ENCODE measurements at regions not wholly inside any gene's neighbourhood (a gene's known extent, or its start where the extent isn't known, plus 50 kb on each side); places are given as distances from the start of the nearest gene placed in this dataset.

DNA sequence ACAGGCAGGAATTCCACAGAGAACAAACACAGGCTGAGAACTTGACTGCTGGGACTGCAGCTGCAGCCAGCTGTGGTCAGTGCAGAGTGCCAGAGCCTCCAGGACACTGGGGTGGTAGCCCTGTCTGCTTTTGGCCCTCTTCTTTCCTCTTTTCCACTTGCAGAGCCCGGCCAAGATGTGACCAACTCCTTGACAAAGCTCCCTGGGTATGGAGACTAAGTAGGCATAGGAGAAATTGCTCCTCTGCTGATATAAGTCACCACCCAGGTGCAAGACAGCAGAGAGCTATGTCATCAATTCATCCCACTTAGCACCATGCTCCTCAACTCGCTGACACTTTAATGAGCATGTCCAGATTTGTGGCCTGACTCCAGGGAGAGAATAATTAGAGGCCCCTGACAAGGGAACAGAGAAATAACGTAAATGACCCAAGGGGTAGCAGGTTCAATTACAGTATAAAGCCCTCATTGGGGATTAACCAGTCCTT, 369.4 kb upstream of the B3GAT1 start (continued):
- TF ChIP-seq ZNF710 (CRISPR knock-in tag; IDR thresholded peaks at IDR 0.05; ENCODE audit: borderline replicate concordance) = no peak
- TF ChIP-seq ETV6 (CRISPR knock-in tag; conservative IDR thresholded peaks at IDR 0.05) = no peak

- intact Hi-C loops (cut with micrococcal nuclease; ENCODE audit: unreplicated experiment) = no loop called here
- H3K79me2 ChIP-seq (ENCODE audit: insufficient read depth, low read length) = no peaks in the 10 kb centered on the region
- H3K9ac ChIP-seq (ENCODE audit: insufficient read depth, low read depth, low read length) = no peak overlapping the region
- H2AFZ ChIP-seq (ENCODE audit: low read length) = no peak overlapping the region
- in situ Hi-C loops (cut with HindIII; ENCODE audit: extremely low pct_ligation_motif_present, low pct_unique_long_range_greater_than_20kb) = no loop called here
- FAIRE-seq (no peak), ATAC-seq (0 out of 3 replicates have a peak, but pooled peaks have one; percentile 44), DNase-seq (ENCODE audit: low spot score) (no peak)
- POLR2A ChIA-PET = no interaction called here
- WGBS (ENCODE audit: low lambda C conversion rate) = 31% methylated on average over 4 of the region's 4 CpGs
- TF ChIP-seq SRY (CRISPR knock-in tag; IDR thresholded peaks at IDR 0.05) (no peak), ZNF33A (CRISPR knock-in tag; IDR thresholded peaks at IDR 0.05; ENCODE audit: borderline replicate concordance) (no peak), ZNF354B (CRISPR knock-in tag; IDR thresholded peaks at IDR 0.05) (no peak), TP53 (CRISPR knock-in tag; conservative IDR thresholded peaks at IDR 0.05) (no peak), ZBTB1 (CRISPR knock-in tag; IDR thresholded peaks at IDR 0.05; ENCODE audit: borderline replicate concordance) (no peak), HMG20A (CRISPR knock-in tag; IDR thresholded peaks at IDR 0.05; ENCODE audit: borderline replicate concordance) (no peak), ZNF484 (CRISPR knock-in tag; IDR thresholded peaks at IDR 0.05; ENCODE audit: borderline replicate concordance, low read depth) (no peak), YY1 (IDR thresholded peaks at IDR 0.05; ENCODE audit: insufficient read depth, insufficient replicate concordance, low read depth, low read length) (no peak), KMT2A (CRISPR knock-in tag; IDR thresholded peaks at IDR 0.05) (no peak), KLF12 (CRISPR knock-in tag; IDR thresholded peaks at IDR 0.05; ENCODE audit: borderline replicate concordance) (no peak), NFKBIZ (CRISPR knock-in tag; IDR thresholded peaks at IDR 0.05) (no peak)
- no peak overlapping the region for H3K27ac ChIP-seq (ENCODE audit: extremely low read length, insufficient read depth, low read length)
- no peaks in the 10 kb centered on the region for H3K4me1 ChIP-seq (ENCODE audit: insufficient read depth, low read length)
- H4K20me1 ChIP-seq (ENCODE audit: insufficient read depth, low read length) = no peaks in the 10 kb centered on the region
- CTCF ChIA-PET (ENCODE audit: low intra/inter-chr PET ratio, low total read pairs) = no interaction called here
- H3K27me3 ChIP-seq (ENCODE audit: control insufficient read depth in 1 of 2, insufficient read depth in 2 of 2, low read length in 2 of 2) = no peaks in the 10 kb centered on the region; a peak in 1 of 5 replicates
- H3K36me3 ChIP-seq (replicated peaks in 1 of 2; ENCODE audit: control insufficient read depth in 1 of 2, insufficient read depth in 2 of 2, low read length in 2 of 2) = no peaks in the 10 kb centered on the region
- no peak overlapping the region for H3K4me2 ChIP-seq (ENCODE audit: low read depth, low read length)
- H3K9me3 ChIP-seq (ENCODE audit: low read length) = no peaks in the 10 kb centered on the region
- BruUV-seq (replicated peaks) = no TSS peak
- H3K4me3 ChIP-seq (replicated peaks in 1 of 3; ENCODE audit: insufficient read depth in 1 of 3, low read depth in 2 of 3, low read length in 3 of 3) = no peak overlapping the region
Measured at GRCh38 chr11:134780486-134781147, 368.6 kb upstream of the B3GAT1 start.
